Gastrocnemius medialis (tissue), 4 donors: ENCODE measurements at regions not wholly inside any gene's neighbourhood (a gene's known extent, or its start where the extent isn't known, plus 50 kb on each side); places are given as distances from the start of the nearest gene placed in this dataset.

Experiments
- ATAC-seq, 2 donors: fragments of 150-250 bp; one replicate each; pipeline ENCODE4 v1.9.1; 2016
- DNase-seq, 2 donors: peaks; one replicate each; pipeline ENCODE4 v3.0.0-alpha.2; 2019
- H3K27ac ChIP-seq, 4 donors: fragments of 200-600 bp; sonication (generic); 1 replicate in 1 of 4; 2 replicates in 3 of 4; pipeline ENCODE4 v1.5.1; 2016 to 2018; ENCODE audit warnings: mild to moderate bottlenecking in 2 of 4, moderate library complexity in 1 of 4
- H3K27me3 ChIP-seq, 3 donors: fragments of 200-600 bp; sonication (generic) in 2 of 3; 1 replicate in 1 of 3; 2 replicates in 2 of 3; pipeline versions ENCODE4 v1.5.1 to v1.6.0; 2016 to 2019; ENCODE audit warnings: mild to moderate bottlenecking in 1 of 3, moderate library complexity in 1 of 3
- H3K36me3 ChIP-seq, 2 donors: fragments of 200-600 bp; sonication (generic) in 1 of 2; one replicate each; pipeline ENCODE4 v1.5.1; 2017 to 2018
- H3K4me1 ChIP-seq, 2 donors: fragments of 200-600 bp; sonication (generic) in 1 of 2; one replicate each; pipeline ENCODE4 v1.5.1; 2016 to 2017; ENCODE audit warnings: mild to moderate bottlenecking in 2 of 2
- H3K4me3 ChIP-seq, 4 donors: fragments of 200-600 bp; sonication (generic) in 3 of 4; 1 replicate in 1 of 4; 2 replicates in 3 of 4; pipeline ENCODE4 v1.5.1; 2016 to 2019; ENCODE audit warnings: mild to moderate bottlenecking in 2 of 4
- H3K9me3 ChIP-seq, 3 donors: fragments of 200-600 bp; sonication (generic) in 2 of 3; 1 replicate in 1 of 3; 2 replicates in 2 of 3; pipeline ENCODE4 v1.5.1; 2016 to 2019
- CTCF ChIP-seq, 5 experiments: fragments of 450-650 bp in 3 of 5; fragments of 200-600 bp in 2 of 5; sonication (generic) in 2 of 5; IDR thresholded peaks in 4 of 5; conservative IDR thresholded peaks in 1 of 5; 1 replicate in 4 of 5; 2 replicates in 1 of 5; pipeline ENCODE4 v1.5.1; 2016 to 2019; ENCODE audit warnings: antibody characterized with exemption in 5 of 5, mild to moderate bottlenecking in 3 of 5, moderate library complexity in 3 of 5
- POLR2A ChIP-seq, 2 donors: fragments of 450-650 bp; IDR thresholded peaks; one replicate each; pipeline ENCODE4 v1.6.1; 2017; ENCODE audit warnings: antibody characterized with exemption in 2 of 2, mild to moderate bottlenecking in 2 of 2, moderate library complexity in 2 of 2
- in situ Hi-C, 4 donors: fragments of 200-750 bp; cut with MboI; loops; one replicate each; pipeline versions ENCODE4 v1.15.0 to v1.8.0; 2017; ENCODE audit warnings: low sequenced_read_pairs in 4 of 4
- intact Hi-C: fragments of 100-400 bp; cut with DNase I; formaldehyde crosslinking; loops from one replicate; pipeline ENCODE4 v1.15.1; 2023; ENCODE audit warnings: low total_unique reads

- TF ChIP-seq CTCF (IDR thresholded peaks at IDR 0.05 in 4 of 5, conservative IDR thresholded peaks at IDR 0.05 in 1 of 5) (no peak), POLR2A (IDR thresholded peaks at IDR 0.05) (no peak)
- no peaks in the 10 kb centered on the region for H3K4me1 ChIP-seq
- no peak for DNase-seq
- H3K9me3 ChIP-seq = no peaks in the 10 kb centered on the region
- no peak overlapping the region for H3K4me3 ChIP-seq
- no peaks in the 10 kb centered on the region for H3K36me3 ChIP-seq
- H3K27ac ChIP-seq = no peak overlapping the region
- intact Hi-C loops = no loop called here
- ATAC-seq = no peak
- H3K27me3 ChIP-seq = no peaks in the 10 kb centered on the region
- in situ Hi-C loops = no loop called here
Measured at GRCh38 chr15:77709135-77709886, 76.6 kb upstream of the LINGO1 start.

- TF ChIP-seq CTCF (IDR thresholded peaks at IDR 0.05 in 4 of 5, conservative IDR thresholded peaks at IDR 0.05 in 1 of 5) = no peak
- TF ChIP-seq POLR2A (IDR thresholded peaks at IDR 0.05) = no peak
- DNase-seq (no peak), ATAC-seq (no peak)
- Histone ChIP-seq H3K27me3 (no peaks in the 10 kb centered on the region), H3K9me3 (no peaks in the 10 kb centered on the region), H3K4me3 (no peak overlapping the region), H3K27ac (no peak overlapping the region), H3K4me1 (no peaks in the 10 kb centered on the region), H3K36me3 (no peaks in the 10 kb centered on the region)
- in situ Hi-C loops (no loop called here), intact Hi-C loops (no loop called here)
Measured at GRCh38 chr15:77706482-77707244, 74.0 kb upstream of the LINGO1 start.

- Histone ChIP-seq H3K4me3 (no peak overlapping the region), H3K27ac (no peak overlapping the region), H3K4me1 (no peaks in the 10 kb centered on the region), H3K27me3 (peaks cover 0 to 15% (median 6%) of the 10 kb centered on the region in 3 donors), H3K36me3 (no peaks in the 10 kb centered on the region), H3K9me3 (no peaks in the 10 kb centered on the region)
- DNase-seq (no peak), ATAC-seq (no peak)
- in situ Hi-C loops = no loop called here
- TF ChIP-seq CTCF (IDR thresholded peaks at IDR 0.05 in 4 of 5, conservative IDR thresholded peaks at IDR 0.05 in 1 of 5) (no peak), POLR2A (IDR thresholded peaks at IDR 0.05) (no peak)
- intact Hi-C loops = no loop called here
Measured at GRCh38 chr15:77702211-77702957, 69.7 kb upstream of the LINGO1 start.

- in situ Hi-C loops (no loop called here), intact Hi-C loops (no loop called here)
- DNase-seq (no peak), ATAC-seq (no peak)
- peaks cover 27 to 46% (median 33%) of the 10 kb centered on the region in 3 donors for H3K27me3 ChIP-seq
- no peaks in the 10 kb centered on the region for H3K36me3 ChIP-seq
- H3K27ac ChIP-seq = no peak overlapping the region
- no peak for TF ChIP-seq CTCF (IDR thresholded peaks at IDR 0.05 in 4 of 5, conservative IDR thresholded peaks at IDR 0.05 in 1 of 5)
- no peak for TF ChIP-seq POLR2A (IDR thresholded peaks at IDR 0.05)
- H3K4me3 ChIP-seq = no peak overlapping the region
- H3K4me1 ChIP-seq = no peaks in the 10 kb centered on the region
- no peaks in the 10 kb centered on the region for H3K9me3 ChIP-seq
Measured at GRCh38 chr15:77698481-77698880, 65.8 kb upstream of the LINGO1 start.
